ENCODE measurements at regions not wholly inside any gene's neighbourhood (a gene's known extent, or its start where the extent isn't known, plus 50 kb on each side); places are given as distances from the start of the nearest gene placed in this dataset.

- TF ChIP-seq CTCF (IDR thresholded peaks at IDR 0.05) = no peak
- TF ChIP-seq POLR2A (IDR thresholded peaks at IDR 0.05) = no peak
Measured at GRCh38 chr7:69180662-69181061, 417.6 kb upstream of the AUTS2 start.
